ENCODE measurements at regions not wholly inside any gene's neighbourhood (a gene's known extent, or its start where the extent isn't known, plus 50 kb on each side); places are given as distances from the start of the nearest gene placed in this dataset.

GRCh38 chr18:39685303-39685902 lies 2119.8 kb upstream of the CELF4 start:
- DNase-seq, result no peak

- DNase-seq, result no peak
Measured at GRCh38 chr18:39681061-39681460, 2115.5 kb upstream of the CELF4 start.

GRCh38 chr18:39675906-39676305 lies 2110.3 kb upstream of the CELF4 start:
- no peak for DNase-seq

- DNase-seq, result no peak
Measured at GRCh38 chr18:39675368-39675767, 2109.8 kb upstream of the CELF4 start.

GRCh38 chr18:39672171-39672570 lies 2106.6 kb upstream of the CELF4 start:
- no peak for DNase-seq

GRCh38 chr18:39667905-39668304 lies 2102.3 kb upstream of the CELF4 start:
- no peak for DNase-seq

GRCh38 chr18:39666541-39666940 lies 2100.9 kb upstream of the CELF4 start:
- DNase-seq, result no peak

- DNase-seq, result no peak
Measured at GRCh38 chr18:39661856-39662366, 2096.3 kb upstream of the CELF4 start.

GRCh38 chr18:39660141-39660540 lies 2094.5 kb upstream of the CELF4 start:
- DNase-seq, result no peak

GRCh38 chr18:39655341-39655740 lies 2089.7 kb upstream of the CELF4 start:
- peak; percentile 6 for DNase-seq

GRCh38 chr18:39653221-39653620 lies 2087.6 kb upstream of the CELF4 start:
- DNase-seq, result no peak

- DNase-seq, result no peak
Measured at GRCh38 chr18:39648616-39649015, 2083.0 kb upstream of the CELF4 start.

- peak; percentile 63 for DNase-seq
Measured at GRCh38 chr18:39647627-39648534, 2082.3 kb upstream of the CELF4 start.

GRCh38 chr18:39638224-39638623 lies 2072.6 kb upstream of the CELF4 start:
- no peak for DNase-seq

- no peak for DNase-seq
Measured at GRCh38 chr18:39636931-39637330, 2071.3 kb upstream of the CELF4 start.

- DNase-seq, result no peak
Measured at GRCh38 chr18:39635966-39636365, 2070.4 kb upstream of the CELF4 start.

GRCh38 chr18:39635192-39635591 lies 2069.6 kb upstream of the CELF4 start:
- no peak for DNase-seq

- DNase-seq, result no peak
Measured at GRCh38 chr18:39627936-39628335, 2062.3 kb upstream of the CELF4 start.

GRCh38 chr18:39624961-39625360 lies 2059.4 kb upstream of the CELF4 start:
- DNase-seq, result no peak

- DNase-seq, result no peak
Measured at GRCh38 chr18:39622431-39622830, 2056.8 kb upstream of the CELF4 start.

- DNase-seq, result no peak
Measured at GRCh38 chr18:39620551-39621168, 2055.1 kb upstream of the CELF4 start.

- no peak for DNase-seq
Measured at GRCh38 chr18:39618265-39619003, 2052.8 kb upstream of the CELF4 start.

All from DMS53 (cell line).